Fibroblast of lung (primary cell): ENCODE measurements at regions not wholly inside any gene's neighbourhood (a gene's known extent, or its start where the extent isn't known, plus 50 kb on each side); places are given as distances from the start of the nearest gene placed in this dataset.
"Not testable (repeated sequence)": the region's sequence is repeated elsewhere in the genome, so short reads cannot be mapped to it uniquely, and the experiment has no call there.

Experiments
- DNase-seq, 2 donors: peaks; one replicate each; pipeline versions ENCODE4 v3.0.0 to v3.0.0-alpha.2; 2010; ENCODE audit warnings: low read depth in 2 of 2
- H2AFZ ChIP-seq: 2 replicates; pipeline ENCODE4 v1.5.1; 2012; ENCODE audit warnings: low read length, control low read depth, inconsistent platforms
- H3K27ac ChIP-seq: 2 replicates; pipeline ENCODE4 v1.5.1; 2011; ENCODE audit warnings: low read length, control low read depth; ENCODE audit not compliant: insufficient read depth
- H3K27me3 ChIP-seq: 2 replicates; pipeline ENCODE4 v1.5.1; 2011; ENCODE audit warnings: mild to moderate bottlenecking, low read length; ENCODE audit not compliant: control insufficient read depth, insufficient read depth
- H3K36me3 ChIP-seq: 2 replicates; pipeline ENCODE4 v1.5.1; 2011; ENCODE audit warnings: low read length; ENCODE audit not compliant: control insufficient read depth, insufficient read depth
- H3K4me1 ChIP-seq: 2 replicates; pipeline ENCODE4 v1.5.1; 2011; ENCODE audit warnings: low read length; ENCODE audit not compliant: control insufficient read depth, insufficient read depth; ENCODE audit errors: extremely low read depth
- H3K4me2 ChIP-seq: 2 replicates; pipeline ENCODE4 v1.5.1; 2011; ENCODE audit warnings: low read length, control low read depth; ENCODE audit not compliant: insufficient read depth; ENCODE audit errors: extremely low read depth
- H3K4me3 ChIP-seq, 4 experiments: fragments of 200-600 bp in 1 of 4; sonication (generic) in 1 of 4; replicated peaks in 1 of 4; 2 replicates each; pipeline ENCODE4 v1.5.1; 2011 to 2016; ENCODE audit warnings: low read length in 4 of 4, low read depth in 3 of 4, mild to moderate bottlenecking in 3 of 4, control low read depth in 2 of 4, inconsistent platforms in 1 of 4, mixed read lengths in 1 of 4; ENCODE audit not compliant: insufficient read depth in 1 of 4; ENCODE audit errors: control extremely low read depth in 1 of 4
- H3K79me2 ChIP-seq: 2 replicates; pipeline ENCODE4 v1.5.1; 2012; ENCODE audit warnings: mild to moderate bottlenecking, low read length, inconsistent platforms; ENCODE audit not compliant: control insufficient read depth, insufficient read depth
- H3K9ac ChIP-seq: 2 replicates; pipeline ENCODE4 v1.5.1; 2011; ENCODE audit warnings: mild to moderate bottlenecking, low read length, control low read depth; ENCODE audit not compliant: insufficient read depth
- H3K9me3 ChIP-seq: 2 replicates; pipeline ENCODE4 v1.5.1; 2012; ENCODE audit warnings: low read depth, low read length; ENCODE audit not compliant: control insufficient read depth, insufficient read depth
- H4K20me1 ChIP-seq: 2 replicates; pipeline ENCODE4 v1.5.1; 2011; ENCODE audit warnings: low read length; ENCODE audit not compliant: control insufficient read depth, insufficient read depth; ENCODE audit errors: extremely low read depth
- EZH2 ChIP-seq: IDR thresholded peaks from 2 replicates; pipeline ENCODE4 v1.5.1; 2012; ENCODE audit warnings: low read length, control low read depth, mild to moderate bottlenecking; ENCODE audit errors: missing control alignments
- TF ChIP-seq, protein P1 (sequence below), 2 donors: IDR thresholded peaks in 1 of 2; conservative IDR thresholded peaks in 1 of 2; 1 replicate in 1 of 2; 2 replicates in 1 of 2; pipeline ENCODE4 v1.5.1; 2011 to 2012; ENCODE audit warnings: low read length in 2 of 2, control low read depth in 1 of 2, inconsistent platforms in 1 of 2, low read depth in 1 of 2, mild to moderate bottlenecking in 1 of 2

DNA sequence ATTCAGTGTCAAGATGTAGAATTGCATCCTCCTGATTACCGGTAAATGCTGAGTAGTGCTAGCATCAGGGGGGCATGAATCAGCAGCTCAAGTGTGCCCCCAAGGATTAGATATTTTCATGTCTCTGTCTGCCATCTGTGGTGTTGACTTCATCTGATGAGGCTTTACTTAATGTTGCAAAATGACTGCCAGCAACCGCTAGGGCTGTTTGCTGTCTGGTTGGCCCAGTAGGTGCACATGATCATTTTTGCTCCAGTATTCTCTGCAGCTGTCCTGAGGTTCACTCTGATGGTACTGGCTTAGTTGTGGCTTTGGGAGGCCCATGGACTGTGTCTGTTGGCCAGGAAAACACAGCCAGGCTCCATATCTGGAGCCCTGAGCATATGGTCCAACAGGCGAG, 316.4 kb downstream of the SOX2 start:
- Histone ChIP-seq H3K36me3 (no peaks in the 10 kb centered on the region), H3K9me3 (no peaks in the 10 kb centered on the region), H3K9ac (no peak overlapping the region), H3K27me3 (no peaks in the 10 kb centered on the region), H4K20me1 (no peaks in the 10 kb centered on the region), H3K4me3 (no peak overlapping the region), H3K79me2 (no peaks in the 10 kb centered on the region), H3K27ac (no peak overlapping the region), H3K4me2 (no peak overlapping the region), H3K4me1 (no peaks in the 10 kb centered on the region), H2AFZ (no peak overlapping the region)
- TF ChIP-seq, protein P1, sequence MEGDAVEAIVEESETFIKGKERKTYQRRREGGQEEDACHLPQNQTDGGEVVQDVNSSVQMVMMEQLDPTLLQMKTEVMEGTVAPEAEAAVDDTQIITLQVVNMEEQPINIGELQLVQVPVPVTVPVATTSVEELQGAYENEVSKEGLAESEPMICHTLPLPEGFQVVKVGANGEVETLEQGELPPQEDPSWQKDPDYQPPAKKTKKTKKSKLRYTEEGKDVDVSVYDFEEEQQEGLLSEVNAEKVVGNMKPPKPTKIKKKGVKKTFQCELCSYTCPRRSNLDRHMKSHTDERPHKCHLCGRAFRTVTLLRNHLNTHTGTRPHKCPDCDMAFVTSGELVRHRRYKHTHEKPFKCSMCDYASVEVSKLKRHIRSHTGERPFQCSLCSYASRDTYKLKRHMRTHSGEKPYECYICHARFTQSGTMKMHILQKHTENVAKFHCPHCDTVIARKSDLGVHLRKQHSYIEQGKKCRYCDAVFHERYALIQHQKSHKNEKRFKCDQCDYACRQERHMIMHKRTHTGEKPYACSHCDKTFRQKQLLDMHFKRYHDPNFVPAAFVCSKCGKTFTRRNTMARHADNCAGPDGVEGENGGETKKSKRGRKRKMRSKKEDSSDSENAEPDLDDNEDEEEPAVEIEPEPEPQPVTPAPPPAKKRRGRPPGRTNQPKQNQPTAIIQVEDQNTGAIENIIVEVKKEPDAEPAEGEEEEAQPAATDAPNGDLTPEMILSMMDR (conservative IDR thresholded peaks at IDR 0.05 in 1 of 2, IDR thresholded peaks at IDR 0.05 in 1 of 2; ENCODE audit: low read depth in 1 of 2, low read length in 2 of 2), result no peak
- TF ChIP-seq EZH2, result no peak
- peak in 1 of 2 donors; percentile 76 for DNase-seq

DNA sequence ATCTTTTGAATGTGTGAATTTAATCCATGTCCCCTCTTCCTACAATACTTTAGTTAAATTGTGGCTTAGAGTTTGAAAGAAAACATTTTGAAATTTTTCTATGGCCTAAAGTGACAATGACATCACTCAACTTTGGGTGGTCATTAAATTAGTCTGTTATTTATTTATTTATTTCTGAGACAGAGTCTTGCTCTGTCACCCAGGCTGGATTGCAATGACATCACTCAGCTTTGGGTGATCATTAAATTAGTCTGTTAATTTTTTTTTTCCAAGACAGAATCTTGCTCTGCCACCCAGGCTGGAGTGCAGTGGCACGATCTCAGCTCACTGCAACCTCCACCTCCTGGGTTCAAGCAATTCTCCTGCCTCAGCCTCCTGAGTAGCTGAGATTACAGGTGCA, 322.5 kb downstream of the SOX2 start:
- not testable (repeated sequence) for H3K27me3 ChIP-seq, H3K79me2 ChIP-seq, H3K27ac ChIP-seq, DNase-seq, H2AFZ ChIP-seq, H3K4me1 ChIP-seq, H3K4me2 ChIP-seq, H3K9me3 ChIP-seq, H3K4me3 ChIP-seq, H4K20me1 ChIP-seq, H3K36me3 ChIP-seq, H3K9ac ChIP-seq

DNA sequence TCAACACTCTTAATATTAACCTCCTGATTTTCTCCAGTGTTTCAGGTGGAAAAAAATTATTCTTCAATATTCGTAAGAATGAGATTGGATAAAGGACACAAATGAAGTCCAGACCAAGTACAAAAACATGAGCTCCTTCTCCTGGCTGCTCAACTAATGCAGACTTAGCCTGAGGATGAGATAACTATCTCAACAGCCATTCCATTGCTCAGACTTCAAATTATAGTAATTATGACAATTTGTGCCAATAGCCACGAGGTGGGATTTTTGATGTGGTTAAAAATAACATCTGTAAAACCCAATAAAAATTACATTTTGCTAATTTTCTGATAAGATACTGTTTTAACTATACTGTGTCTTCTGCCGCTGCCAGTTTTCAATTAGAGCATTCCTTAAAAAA, 323.6 kb downstream of the SOX2 start:
- DNase-seq, result no peak
- Histone ChIP-seq H3K36me3 (no peaks in the 10 kb centered on the region), H3K27ac (no peak overlapping the region), H3K9ac (no peak overlapping the region), H4K20me1 (no peaks in the 10 kb centered on the region), H3K9me3 (no peaks in the 10 kb centered on the region), H2AFZ (no peak overlapping the region), H3K4me3 (no peak overlapping the region), H3K4me1 (no peaks in the 10 kb centered on the region), H3K79me2 (no peaks in the 10 kb centered on the region), H3K4me2 (no peak overlapping the region), H3K27me3 (no peaks in the 10 kb centered on the region)
- TF ChIP-seq, protein P1 (conservative IDR thresholded peaks at IDR 0.05 in 1 of 2, IDR thresholded peaks at IDR 0.05 in 1 of 2; ENCODE audit: low read depth in 1 of 2, low read length in 2 of 2), result no peak
- no peak for TF ChIP-seq EZH2

DNA sequence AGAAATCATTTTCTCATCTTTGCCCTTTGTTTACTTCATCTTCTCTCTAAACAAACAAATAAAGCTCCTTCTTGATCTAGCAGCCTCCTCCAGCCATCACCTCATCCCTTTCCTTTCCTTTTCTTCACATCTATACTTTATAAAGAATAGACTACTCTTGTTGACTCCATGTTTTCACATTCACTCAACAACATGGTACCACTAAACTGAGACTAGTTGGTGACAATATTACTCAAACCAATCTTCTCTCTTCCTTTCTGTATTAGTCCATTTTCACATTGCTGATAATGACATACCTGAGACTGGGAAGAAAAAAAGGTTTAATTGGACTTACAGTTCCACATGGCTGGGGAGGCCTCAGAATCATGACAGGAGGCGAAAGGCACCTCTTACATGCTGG, 324.7 kb downstream of the SOX2 start:
- Histone ChIP-seq H3K27me3 (no peaks in the 10 kb centered on the region), H3K4me2 (no peak overlapping the region), H3K79me2 (no peaks in the 10 kb centered on the region), H4K20me1 (no peaks in the 10 kb centered on the region), H3K4me1 (no peaks in the 10 kb centered on the region), H2AFZ (no peak overlapping the region), H3K9ac (no peak overlapping the region), H3K27ac (no peak overlapping the region), H3K36me3 (no peaks in the 10 kb centered on the region), H3K4me3 (no peak overlapping the region), H3K9me3 (no peaks in the 10 kb centered on the region)
- TF ChIP-seq, protein P1 (conservative IDR thresholded peaks at IDR 0.05 in 1 of 2, IDR thresholded peaks at IDR 0.05 in 1 of 2; ENCODE audit: low read depth in 1 of 2, low read length in 2 of 2), result no peak
- no peak for TF ChIP-seq EZH2
- DNase-seq, result no peak
